Motor neuron (in vitro differentiated cells): ENCODE measurements at regions not wholly inside any gene's neighbourhood (a gene's known extent, or its start where the extent isn't known, plus 50 kb on each side); places are given as distances from the start of the nearest gene placed in this dataset.

Source experiments
- ATAC-seq, 8 experiments: fragments of 200-7000 bp; cut with Tn5 transposase; replicated peaks in 6 of 8; 2 replicates each; pipeline ENCODE4 v1.8.0; 2021; ENCODE audit warnings: mild to moderate bottlenecking in 8 of 8, moderate library complexity in 8 of 8
- H3K27ac ChIP-seq, 2 donors: fragments of 250-450 bp; sonication (Bioruptor Pico); 2 replicates each; pipeline ENCODE4 v1.9.0; 2021; ENCODE audit warnings: antibody characterized with exemption in 2 of 2, mild to moderate bottlenecking in 2 of 2, moderate library complexity in 1 of 2
- H3K4me1 ChIP-seq, 2 donors: fragments of 250-450 bp; sonication (Bioruptor Pico); replicated peaks in 1 of 2; 2 replicates each; pipeline ENCODE4 v1.6.1; 2021; ENCODE audit warnings: antibody characterized with exemption in 2 of 2, mild to moderate bottlenecking in 2 of 2, moderate library complexity in 1 of 2
- H3K4me3 ChIP-seq, 5 donors: fragments of 250-450 bp; sonication (Bioruptor Pico); 2 replicates each; pipeline ENCODE4 v1.9.0; 2021; ENCODE audit warnings: antibody characterized with exemption in 5 of 5, mild to moderate bottlenecking in 5 of 5, moderate library complexity in 4 of 5
- WGBS, 10 experiments: fragments of 450-650 bp; shearing (Covaris generic); methylation state at CpG; one replicate each; pipeline ENCODE4 v1.0.0; 2022; 5-methylcytosine and 5-hydroxymethylcytosine counted together
- in situ Hi-C, 9 experiments: fragments of 400-800 bp; cut with MboI; loops; one replicate each; pipeline ENCODE4 v1.15.0; 2021; ENCODE audit warnings: low sequenced_read_pairs in 9 of 9, low pct_unique_long_range_greater_than_20kb in 2 of 9; ENCODE audit not compliant: unreplicated experiment in 9 of 9

- in situ Hi-C loops, result no loop called here
- H3K27ac ChIP-seq, result no peak overlapping the region
- H3K4me1 ChIP-seq, result no peaks in the 10 kb centered on the region
- no peak overlapping the region for H3K4me3 ChIP-seq
- no peak for ATAC-seq
- 0 to 100% (median 89%) methylated on average over 1 of the region's 1 CpG; no CpG with 5 or more reads in 3 of the 10 experiments for WGBS, 10 experiments
Measured at GRCh38 chr21:23218667-23219066, 2220.5 kb downstream of the NCAM2 start.

- no peak for ATAC-seq
- H3K4me3 ChIP-seq, result no peak overlapping the region
- no peaks in the 10 kb centered on the region for H3K4me1 ChIP-seq
- H3K27ac ChIP-seq, result no peak overlapping the region
- WGBS, 10 experiments, result 0 to 88% (median 40%) methylated on average over 1 of the region's 1 CpG; no CpG with 5 or more reads in 2 of the 10 experiments
- in situ Hi-C loops, result no loop called here
Measured at GRCh38 chr21:23217597-23217996, 2219.4 kb downstream of the NCAM2 start.

- no peak overlapping the region for H3K27ac ChIP-seq
- no peak overlapping the region for H3K4me3 ChIP-seq
- in situ Hi-C loops, result no loop called here
- WGBS, 10 experiments, result 0 to 100% (median 8%) methylated on average over 1 of the region's 1 CpG; no CpG with 5 or more reads in 4 of the 10 experiments
- ATAC-seq, result no peak
- H3K4me1 ChIP-seq, result no peaks in the 10 kb centered on the region
Measured at GRCh38 chr21:23215261-23215660, 2217.1 kb downstream of the NCAM2 start.
